Right atrium auricular region (tissue), 2 donors: ENCODE measurements at regions not wholly inside any gene's neighbourhood (a gene's known extent, or its start where the extent isn't known, plus 50 kb on each side); places are given as distances from the start of the nearest gene placed in this dataset.

Experiments used
- DNase-seq: peaks from one replicate; pipeline ENCODE4 v3.0.0-alpha.2; 2019; ENCODE audit warnings: low spot score
- H3K27ac ChIP-seq, 2 donors: fragments of 200-600 bp; sonication (generic); 1 replicate in 1 of 2; 2 replicates in 1 of 2; pipeline ENCODE4 v1.5.1; 2016 to 2019
- H3K27me3 ChIP-seq, 2 donors: fragments of 200-600 bp; sonication (generic); one replicate each; pipeline versions ENCODE4 v1.5.1 to v1.6.0; 2017 to 2019
- H3K36me3 ChIP-seq: fragments of 200-600 bp; sonication (generic); one replicate; pipeline ENCODE4 v1.5.1; 2016
- H3K4me1 ChIP-seq, 2 donors: fragments of 200-600 bp; sonication (generic); one replicate each; pipeline versions ENCODE4 v1.5.1 to v1.6.0; 2017 to 2019
- H3K4me3 ChIP-seq, 2 donors: fragments of 200-600 bp; sonication (generic); 1 replicate in 1 of 2; 2 replicates in 1 of 2; pipeline ENCODE4 v1.5.1; 2017 to 2019; ENCODE audit warnings: mild to moderate bottlenecking in 1 of 2, moderate library complexity in 1 of 2
- H3K9me3 ChIP-seq, 2 donors: fragments of 200-600 bp; sonication (generic); one replicate each; pipeline ENCODE4 v1.5.1; 2019
- TF ChIP-seq, protein P1 (sequence below), 2 donors: fragments of 200-600 bp; sonication (generic); IDR thresholded peaks; one replicate each; pipeline ENCODE4 v1.5.1; 2019; ENCODE audit warnings: antibody characterized with exemption in 2 of 2

- no peaks in the 10 kb centered on the region for H3K36me3 ChIP-seq
- H3K27ac ChIP-seq = no peak overlapping the region
- H3K4me3 ChIP-seq = no peak overlapping the region
- H3K27me3 ChIP-seq = no peaks in the 10 kb centered on the region
- no peak for DNase-seq
- TF ChIP-seq, protein P1, sequence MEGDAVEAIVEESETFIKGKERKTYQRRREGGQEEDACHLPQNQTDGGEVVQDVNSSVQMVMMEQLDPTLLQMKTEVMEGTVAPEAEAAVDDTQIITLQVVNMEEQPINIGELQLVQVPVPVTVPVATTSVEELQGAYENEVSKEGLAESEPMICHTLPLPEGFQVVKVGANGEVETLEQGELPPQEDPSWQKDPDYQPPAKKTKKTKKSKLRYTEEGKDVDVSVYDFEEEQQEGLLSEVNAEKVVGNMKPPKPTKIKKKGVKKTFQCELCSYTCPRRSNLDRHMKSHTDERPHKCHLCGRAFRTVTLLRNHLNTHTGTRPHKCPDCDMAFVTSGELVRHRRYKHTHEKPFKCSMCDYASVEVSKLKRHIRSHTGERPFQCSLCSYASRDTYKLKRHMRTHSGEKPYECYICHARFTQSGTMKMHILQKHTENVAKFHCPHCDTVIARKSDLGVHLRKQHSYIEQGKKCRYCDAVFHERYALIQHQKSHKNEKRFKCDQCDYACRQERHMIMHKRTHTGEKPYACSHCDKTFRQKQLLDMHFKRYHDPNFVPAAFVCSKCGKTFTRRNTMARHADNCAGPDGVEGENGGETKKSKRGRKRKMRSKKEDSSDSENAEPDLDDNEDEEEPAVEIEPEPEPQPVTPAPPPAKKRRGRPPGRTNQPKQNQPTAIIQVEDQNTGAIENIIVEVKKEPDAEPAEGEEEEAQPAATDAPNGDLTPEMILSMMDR (IDR thresholded peaks at IDR 0.05) = no peak
- no peaks in the 10 kb centered on the region for H3K4me1 ChIP-seq
- H3K9me3 ChIP-seq = no peaks in the 10 kb centered on the region
These were observed 1379.0 kb upstream of the MAP3K7 start for GRCh38 chr6:91965872-91966271.

- H3K9me3 ChIP-seq = no peaks in the 10 kb centered on the region
- no peaks in the 10 kb centered on the region for H3K27me3 ChIP-seq
- H3K4me1 ChIP-seq = no peaks in the 10 kb centered on the region
- TF ChIP-seq, protein P1 (IDR thresholded peaks at IDR 0.05) = no peak
- DNase-seq = no peak
- no peak overlapping the region for H3K4me3 ChIP-seq
- H3K27ac ChIP-seq = no peak overlapping the region
- H3K36me3 ChIP-seq = no peaks in the 10 kb centered on the region
These were observed 1374.8 kb upstream of the MAP3K7 start for GRCh38 chr6:91961671-91962070.

- TF ChIP-seq, protein P1 (IDR thresholded peaks at IDR 0.05) = no peak
- no peak for DNase-seq
- H3K27ac ChIP-seq = no peak overlapping the region
- no peaks in the 10 kb centered on the region for H3K27me3 ChIP-seq
- no peak overlapping the region for H3K4me3 ChIP-seq
- no peaks in the 10 kb centered on the region for H3K4me1 ChIP-seq
- no peaks in the 10 kb centered on the region for H3K9me3 ChIP-seq
- H3K36me3 ChIP-seq = no peaks in the 10 kb centered on the region
These were observed 1374.4 kb upstream of the MAP3K7 start for GRCh38 chr6:91961236-91961635.

- no peaks in the 10 kb centered on the region for H3K36me3 ChIP-seq
- peaks cover 0 to 8% of the 10 kb centered on the region in 2 donors for H3K9me3 ChIP-seq
- no peaks in the 10 kb centered on the region for H3K4me1 ChIP-seq
- TF ChIP-seq, protein P1 (IDR thresholded peaks at IDR 0.05) = no peak
- no peak overlapping the region for H3K27ac ChIP-seq
- DNase-seq = no peak
- H3K27me3 ChIP-seq = no peaks in the 10 kb centered on the region
- H3K4me3 ChIP-seq = no peak overlapping the region
These were observed 1355.0 kb upstream of the MAP3K7 start for GRCh38 chr6:91941838-91942237.

DNA sequence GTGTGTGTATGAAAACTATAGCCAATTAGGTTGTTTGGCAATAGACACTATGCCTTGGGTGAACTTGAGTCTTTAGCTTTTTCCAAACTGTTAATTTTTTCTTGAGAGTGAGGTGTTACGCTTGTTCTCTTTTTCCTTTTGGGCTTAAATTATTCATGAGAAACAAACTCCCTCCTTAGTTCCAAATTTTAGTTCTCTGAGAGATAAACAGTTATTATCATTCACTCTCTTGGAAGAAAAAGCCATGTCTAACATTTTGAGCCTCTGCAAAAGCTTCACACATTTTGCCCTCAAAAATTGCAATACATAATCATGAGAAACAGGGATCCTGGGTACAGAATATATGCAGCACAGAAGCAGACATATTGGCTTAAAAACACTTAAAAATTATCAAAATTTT, 1353.9 kb upstream of the MAP3K7 start:
- Histone ChIP-seq H3K27ac (no peak overlapping the region), H3K9me3 (peaks cover 0 to 4% of the 10 kb centered on the region in 2 donors), H3K36me3 (no peaks in the 10 kb centered on the region), H3K4me1 (no peaks in the 10 kb centered on the region), H3K27me3 (no peaks in the 10 kb centered on the region), H3K4me3 (no peak overlapping the region)
- TF ChIP-seq, protein P1 (IDR thresholded peaks at IDR 0.05) = no peak
- no peak for DNase-seq

- no peak for DNase-seq
- TF ChIP-seq, protein P1 (IDR thresholded peaks at IDR 0.05) = no peak
These were observed 1340.0 kb upstream of the MAP3K7 start for GRCh38 chr6:91926827-91927226.

More at GRCh38 chr6:91926827-91927226, 1340.0 kb upstream of the MAP3K7 start:
- Histone ChIP-seq H3K4me3 (no peak overlapping the region), H3K4me1 (no peaks in the 10 kb centered on the region), H3K27ac (no peak overlapping the region), H3K36me3 (no peaks in the 10 kb centered on the region), H3K27me3 (no peaks in the 10 kb centered on the region), H3K9me3 (peaks cover 0 to 9% of the 10 kb centered on the region in 2 donors)
